GM12872 (cell line): ENCODE measurements at regions not wholly inside any gene's neighbourhood (a gene's known extent, or its start where the extent isn't known, plus 50 kb on each side); places are given as distances from the start of the nearest gene placed in this dataset.

ENCODE experiments used
- CTCF ChIP-seq: IDR thresholded peaks from 3 replicates; pipeline ENCODE4 v1.5.1; 2011; ENCODE audit warnings: low read depth, mild to moderate bottlenecking, low read length, moderate library complexity; ENCODE audit not compliant: insufficient read depth

GRCh38 chr6:145347216-145347615 is 388.1 kb downstream of the EPM2A start:
- no peak for TF ChIP-seq CTCF

GRCh38 chr6:145349950-145350510 is 385.3 kb downstream of the EPM2A start:
- no peak for TF ChIP-seq CTCF

GRCh38 chr6:145350928-145351327 is 384.4 kb downstream of the EPM2A start:
- no peak for TF ChIP-seq CTCF

GRCh38 chr6:145352382-145353080 is 382.8 kb downstream of the EPM2A start:
- TF ChIP-seq CTCF, result no peak; the same call in 2 of the 3 replicates

GRCh38 chr6:145360865-145361264 is 374.5 kb downstream of the EPM2A start:
- no peak for TF ChIP-seq CTCF

GRCh38 chr6:145367149-145367548 is 368.2 kb downstream of the EPM2A start:
- no peak for TF ChIP-seq CTCF

GRCh38 chr6:145368075-145368474 is 367.2 kb downstream of the EPM2A start:
- no peak for TF ChIP-seq CTCF
